Fibroblast of pulmonary artery (primary cell): ENCODE measurements at regions not wholly inside any gene's neighbourhood (a gene's known extent, or its start where the extent isn't known, plus 50 kb on each side); places are given as distances from the start of the nearest gene placed in this dataset.
A peak's percentile ranks its signal among the peaks of the same experiment; 100 is the strongest.

Source experiments
- DNase-seq: peaks from one replicate; pipeline ENCODE4 v3.0.0-alpha.2; 2010; ENCODE audit warnings: low read depth
- H3K4me3 ChIP-seq: replicated peaks from 2 replicates; pipeline ENCODE4 v1.5.1; 2011; ENCODE audit warnings: low read depth, mild to moderate bottlenecking, control low read depth, low read length, moderate library complexity
- TF ChIP-seq, protein P1 (sequence below): IDR thresholded peaks from 2 replicates; pipeline ENCODE4 v1.5.1; 2011; ENCODE audit warnings: mild to moderate bottlenecking, control low read depth, low read length, inconsistent platforms; ENCODE audit errors: missing control alignments

DNA sequence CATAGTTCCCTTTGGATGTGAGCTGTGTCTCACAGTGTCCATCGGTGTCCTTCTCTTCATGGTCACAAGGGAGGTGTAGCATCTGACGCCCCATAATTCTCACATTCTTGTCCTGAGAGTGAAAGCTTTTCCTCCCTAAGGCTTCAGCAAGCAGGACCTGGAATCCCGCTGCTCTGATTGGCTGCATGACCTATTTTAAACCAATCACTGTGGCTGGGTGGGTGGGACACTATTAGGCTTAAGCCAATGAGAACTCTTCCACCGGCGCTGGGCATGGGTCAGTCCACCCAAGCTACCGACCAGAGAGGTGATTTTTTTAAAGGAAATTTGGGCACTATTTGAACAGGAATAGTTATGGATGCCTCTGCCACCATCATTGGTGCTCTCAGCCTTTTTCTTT is 385.9 kb downstream of the MFSD1 start:
- H3K4me3 ChIP-seq = no peak overlapping the region
- DNase-seq = no peak
- TF ChIP-seq, protein P1, sequence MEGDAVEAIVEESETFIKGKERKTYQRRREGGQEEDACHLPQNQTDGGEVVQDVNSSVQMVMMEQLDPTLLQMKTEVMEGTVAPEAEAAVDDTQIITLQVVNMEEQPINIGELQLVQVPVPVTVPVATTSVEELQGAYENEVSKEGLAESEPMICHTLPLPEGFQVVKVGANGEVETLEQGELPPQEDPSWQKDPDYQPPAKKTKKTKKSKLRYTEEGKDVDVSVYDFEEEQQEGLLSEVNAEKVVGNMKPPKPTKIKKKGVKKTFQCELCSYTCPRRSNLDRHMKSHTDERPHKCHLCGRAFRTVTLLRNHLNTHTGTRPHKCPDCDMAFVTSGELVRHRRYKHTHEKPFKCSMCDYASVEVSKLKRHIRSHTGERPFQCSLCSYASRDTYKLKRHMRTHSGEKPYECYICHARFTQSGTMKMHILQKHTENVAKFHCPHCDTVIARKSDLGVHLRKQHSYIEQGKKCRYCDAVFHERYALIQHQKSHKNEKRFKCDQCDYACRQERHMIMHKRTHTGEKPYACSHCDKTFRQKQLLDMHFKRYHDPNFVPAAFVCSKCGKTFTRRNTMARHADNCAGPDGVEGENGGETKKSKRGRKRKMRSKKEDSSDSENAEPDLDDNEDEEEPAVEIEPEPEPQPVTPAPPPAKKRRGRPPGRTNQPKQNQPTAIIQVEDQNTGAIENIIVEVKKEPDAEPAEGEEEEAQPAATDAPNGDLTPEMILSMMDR = no peak

DNA sequence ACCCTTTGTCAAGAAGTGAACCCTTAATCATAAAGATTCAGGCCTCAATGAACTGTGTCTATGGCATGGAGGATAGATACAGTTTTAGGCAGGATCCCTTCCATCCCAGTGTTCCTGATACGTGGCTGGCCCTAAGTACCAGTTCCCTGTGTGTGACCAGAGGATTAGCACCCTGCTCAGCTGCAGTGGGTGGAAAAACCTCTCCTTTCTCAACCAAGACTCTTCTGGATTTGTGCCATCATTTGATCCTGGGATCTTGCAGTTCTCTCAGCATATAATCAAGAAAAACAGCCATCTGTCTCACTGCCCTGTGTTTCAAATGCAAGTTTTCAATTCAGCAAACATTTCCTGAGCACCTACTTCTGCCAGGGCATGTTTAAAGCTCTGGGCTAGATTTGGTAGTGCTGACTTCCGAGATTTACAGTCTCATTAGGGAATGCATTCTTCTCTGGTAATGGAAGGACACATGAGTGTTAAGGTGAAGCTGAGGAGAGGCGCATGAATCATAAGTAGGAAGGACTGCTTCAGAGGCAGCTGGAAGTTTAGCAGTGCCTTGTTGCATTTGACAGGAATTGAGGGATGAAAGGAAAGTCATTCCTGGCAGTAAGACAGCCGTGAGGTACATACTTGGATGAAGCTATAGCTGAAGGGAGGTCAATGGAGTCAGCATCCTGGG is 388.3 kb downstream of the MFSD1 start:
- DNase-seq = peak; percentile 26
- H3K4me3 ChIP-seq = no peak overlapping the region
- TF ChIP-seq, protein P1 = no peak

GRCh38 chr3:159191447-159191846 is 389.6 kb downstream of the MFSD1 start:
- DNase-seq = peak; percentile 51
- no peak overlapping the region for H3K4me3 ChIP-seq
- TF ChIP-seq, protein P1 = no peak

- TF ChIP-seq, protein P1 = no peak
- no peak overlapping the region for H3K4me3 ChIP-seq
- no peak for DNase-seq
These were observed 394.5 kb downstream of the MFSD1 start for GRCh38 chr3:159196359-159196758.

DNA sequence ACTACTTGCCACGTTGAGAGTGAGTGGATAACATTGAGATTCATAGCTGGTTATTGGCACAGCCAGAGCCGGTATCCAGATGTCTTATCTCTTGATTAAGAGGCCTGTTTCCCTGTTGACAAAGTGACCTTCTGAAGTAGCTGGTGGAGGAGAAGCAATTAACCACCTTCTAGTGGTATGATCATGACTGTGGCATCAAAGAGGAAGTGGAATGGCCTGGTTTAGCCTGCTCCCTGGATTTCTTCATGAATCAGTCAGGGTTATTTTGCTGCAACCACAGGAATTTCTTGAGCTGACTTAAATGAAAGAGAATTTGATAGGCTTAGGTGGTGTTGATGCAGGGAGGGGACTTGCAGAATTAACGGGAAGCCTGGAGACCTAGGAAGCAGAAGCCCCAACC is 398.3 kb downstream of the MFSD1 start:
- peak; percentile 43 for DNase-seq
- TF ChIP-seq, protein P1 = no peak
- H3K4me3 ChIP-seq = no peak overlapping the region

GRCh38 chr3:159208050-159208449 is 406.2 kb downstream of the MFSD1 start:
- TF ChIP-seq, protein P1 = no peak
- no peak for DNase-seq
- no peak overlapping the region for H3K4me3 ChIP-seq

DNA sequence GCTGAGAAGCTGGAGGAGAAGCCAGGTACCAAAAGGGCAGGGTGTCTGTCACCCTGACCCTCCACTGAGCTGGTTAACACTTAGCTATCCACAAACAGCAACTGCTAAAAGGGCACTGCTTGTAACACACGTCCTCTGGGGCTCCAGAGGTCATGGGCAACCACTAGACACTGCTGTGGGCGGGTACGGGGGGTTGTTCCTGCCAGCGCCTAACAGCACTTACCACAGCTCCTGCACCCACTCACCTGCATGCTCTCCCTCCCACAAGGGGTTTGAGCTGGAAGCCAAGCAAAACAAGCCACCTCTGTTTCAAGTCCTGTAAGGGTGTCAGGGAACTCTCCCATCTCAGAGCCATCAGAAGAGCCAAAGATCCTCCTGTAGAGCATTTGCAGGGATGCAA is 407.6 kb downstream of the MFSD1 start:
- DNase-seq = no peak
- no peak overlapping the region for H3K4me3 ChIP-seq
- TF ChIP-seq, protein P1 = no peak
